ENCODE measurements at regions not wholly inside any gene's neighbourhood (a gene's known extent, or its start where the extent isn't known, plus 50 kb on each side); places are given as distances from the start of the nearest gene placed in this dataset.

DNA sequence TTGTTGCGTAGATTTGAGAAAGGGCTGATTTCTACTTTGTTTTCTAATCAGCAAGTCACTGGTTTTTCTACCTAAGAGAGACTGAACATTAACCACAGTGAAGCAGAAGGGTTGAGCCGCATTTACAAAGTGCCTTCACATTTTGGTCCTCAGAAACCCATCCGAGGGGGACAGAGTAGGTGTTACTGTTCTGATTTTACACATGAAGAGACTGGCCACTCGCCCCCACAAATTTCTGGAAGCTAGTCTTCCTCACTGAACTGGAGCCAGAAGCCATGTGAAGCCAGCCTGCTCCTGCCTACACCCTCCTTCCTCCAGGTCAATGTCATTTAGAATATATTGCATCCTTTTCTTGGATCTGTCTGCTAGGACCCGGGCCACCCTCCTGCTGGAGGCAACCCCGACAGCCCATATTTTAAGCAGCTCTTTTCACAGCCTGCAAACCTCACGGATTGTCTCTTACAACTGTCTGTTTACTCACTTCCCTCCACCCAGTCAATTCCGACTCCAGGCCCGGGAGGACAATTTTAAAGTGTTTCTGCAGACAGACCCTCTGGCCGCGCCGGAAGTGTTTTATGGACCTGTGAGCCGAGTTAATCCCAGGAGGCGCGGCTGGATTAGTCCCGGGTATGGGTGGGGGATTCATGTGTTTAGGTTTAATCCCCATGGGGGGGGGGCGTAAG is 73.2 kb upstream of the BCOR start:
- Histone ChIP-seq H3K4me3 (ENCODE audit: low read depth in 1 of 2, low read length in 2 of 2) (peak overlapping the region in 1 of 2 donors; percentile 47), H3K9me3 (ENCODE audit: control insufficient read depth in 2 of 2, insufficient read depth in 1 of 2, low read depth in 1 of 2, low read length in 1 of 2) (no peaks in the 10 kb centered on the region), H3K4me1 (ENCODE audit: control insufficient read depth in 2 of 2, insufficient read depth in 2 of 2, low read length in 1 of 2) (peaks cover 2 to 11% of the 10 kb centered on the region in 2 donors), H3K27ac (ENCODE audit: low read depth in 2 of 2, low read length in 1 of 2) (peak overlapping the region; percentile 81 to 87), H3K27me3 (ENCODE audit: control insufficient read depth in 1 of 2, insufficient read depth in 2 of 2, low read length in 2 of 2) (no peaks in the 10 kb centered on the region), H3K36me3 (ENCODE audit: control insufficient read depth in 2 of 2, insufficient read depth in 2 of 2, low read length in 1 of 2) (no peaks in the 10 kb centered on the region)
- 13 to 17% methylated on average over 17 of the region's 17 CpGs for WGBS, 2 donors

- H3K9me3 ChIP-seq (ENCODE audit: control insufficient read depth in 2 of 2, insufficient read depth in 1 of 2, low read depth in 1 of 2, low read length in 1 of 2) = no peaks in the 10 kb centered on the region
- WGBS, 2 donors = 30 to 43% methylated on average over 41 to 44 of the region's 44 CpGs
- peaks cover 2 to 8% of the 10 kb centered on the region in 2 donors for H3K4me1 ChIP-seq (ENCODE audit: control insufficient read depth in 2 of 2, insufficient read depth in 2 of 2, low read length in 1 of 2)
- no peaks in the 10 kb centered on the region for H3K27me3 ChIP-seq (ENCODE audit: control insufficient read depth in 1 of 2, insufficient read depth in 2 of 2, low read length in 2 of 2)
- H3K27ac ChIP-seq (ENCODE audit: low read depth in 2 of 2, low read length in 1 of 2) = peak overlapping the region in 1 of 2 donors; percentile 22
- H3K36me3 ChIP-seq (ENCODE audit: control insufficient read depth in 2 of 2, insufficient read depth in 2 of 2, low read length in 1 of 2) = no peaks in the 10 kb centered on the region
- H3K4me3 ChIP-seq (ENCODE audit: low read depth in 1 of 2, low read length in 2 of 2) = no peak overlapping the region
Measured at GRCh38 chrX:40169193-40170101, 71.7 kb upstream of the BCOR start.

DNA sequence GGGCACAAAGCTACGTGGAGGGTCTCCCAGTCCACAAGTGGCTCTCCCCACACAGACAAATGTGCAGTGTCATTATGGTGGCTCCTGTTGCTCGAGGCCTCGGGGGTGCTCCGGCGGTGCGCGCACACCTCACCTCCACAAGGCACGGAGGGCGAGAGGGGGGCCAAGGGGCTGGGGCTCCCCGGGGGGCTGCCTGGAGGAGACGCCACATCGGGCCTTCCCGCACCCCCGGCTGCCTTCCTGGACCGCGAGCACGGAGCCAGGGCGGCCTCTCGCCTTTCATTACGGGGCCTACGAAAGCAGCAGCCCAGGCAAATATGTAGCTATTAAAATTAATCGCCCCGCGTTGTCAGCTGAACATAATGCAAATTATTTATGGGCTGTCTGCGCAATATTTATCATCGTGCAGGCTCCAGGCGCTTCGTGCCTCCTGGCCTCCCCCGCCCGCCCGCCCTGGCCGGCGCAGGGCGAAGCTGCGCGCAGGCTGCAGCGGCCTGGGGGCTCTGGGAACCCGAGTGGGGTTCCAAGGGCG is 70.8 kb upstream of the BCOR start:
- Histone ChIP-seq H3K36me3 (ENCODE audit: control insufficient read depth in 2 of 2, insufficient read depth in 2 of 2, low read length in 1 of 2) (no peaks in the 10 kb centered on the region), H3K4me1 (ENCODE audit: control insufficient read depth in 2 of 2, insufficient read depth in 2 of 2, low read length in 1 of 2) (peaks cover 1 to 8% of the 10 kb centered on the region in 2 donors), H3K27ac (ENCODE audit: low read depth in 2 of 2, low read length in 1 of 2) (peak overlapping the region in 1 of 2 donors; percentile 12), H3K27me3 (ENCODE audit: control insufficient read depth in 1 of 2, insufficient read depth in 2 of 2, low read length in 2 of 2) (no peaks in the 10 kb centered on the region), H3K9me3 (ENCODE audit: control insufficient read depth in 2 of 2, insufficient read depth in 1 of 2, low read depth in 1 of 2, low read length in 1 of 2) (no peaks in the 10 kb centered on the region), H3K4me3 (ENCODE audit: low read depth in 1 of 2, low read length in 2 of 2) (no peak overlapping the region)
- 59 to 84% methylated on average over 36 to 39 of the region's 39 CpGs for WGBS, 2 donors

GRCh38 chrX:40167850-40168479 is 70.2 kb upstream of the BCOR start:
- no peaks in the 10 kb centered on the region for H3K27me3 ChIP-seq (ENCODE audit: control insufficient read depth in 1 of 2, insufficient read depth in 2 of 2, low read length in 2 of 2)
- H3K4me1 ChIP-seq (ENCODE audit: control insufficient read depth in 2 of 2, insufficient read depth in 2 of 2, low read length in 1 of 2) = peaks cover 0 to 5% of the 10 kb centered on the region in 2 donors
- no peaks in the 10 kb centered on the region for H3K9me3 ChIP-seq (ENCODE audit: control insufficient read depth in 2 of 2, insufficient read depth in 1 of 2, low read depth in 1 of 2, low read length in 1 of 2)
- WGBS, 2 donors = 16 to 20% methylated on average over 45 to 46 of the region's 46 CpGs
- no peaks in the 10 kb centered on the region for H3K36me3 ChIP-seq (ENCODE audit: control insufficient read depth in 2 of 2, insufficient read depth in 2 of 2, low read length in 1 of 2)
- H3K27ac ChIP-seq (ENCODE audit: low read depth in 2 of 2, low read length in 1 of 2) = peak overlapping the region in 1 of 2 donors; percentile 12
- H3K4me3 ChIP-seq (ENCODE audit: low read depth in 1 of 2, low read length in 2 of 2) = peak overlapping the region; percentile 18 to 31

DNA sequence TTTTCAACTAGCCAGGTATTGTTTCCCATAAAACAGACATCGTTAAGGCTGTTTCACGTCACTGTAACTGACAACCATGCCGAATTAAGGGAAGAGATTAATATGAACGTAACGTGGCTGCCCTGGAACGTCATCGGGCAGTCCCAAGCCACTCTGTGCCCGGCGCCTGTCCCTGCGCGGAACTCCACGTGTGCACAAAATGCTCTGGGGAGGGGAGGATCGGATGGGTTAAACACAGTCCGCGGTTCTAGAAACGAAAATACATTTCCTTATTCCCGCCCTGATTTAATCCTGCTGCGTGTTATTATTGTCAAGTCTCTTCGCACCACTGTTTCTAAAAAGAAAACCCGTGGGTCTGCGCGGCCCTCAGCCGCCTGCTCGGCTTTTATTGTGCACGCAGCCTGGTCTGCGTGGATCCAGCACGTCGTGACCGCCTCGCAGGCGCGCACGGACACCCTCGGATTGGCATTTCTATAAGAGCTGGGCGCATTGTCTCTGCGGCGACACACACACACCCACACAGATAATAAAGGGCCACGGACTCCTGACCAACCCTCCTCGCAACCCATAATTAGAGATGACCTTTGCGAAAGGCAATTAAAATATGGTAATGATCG is 69.6 kb upstream of the BCOR start:
- 13% methylated on average over 41 of the region's 41 CpGs for WGBS, 2 donors
- Histone ChIP-seq H3K36me3 (ENCODE audit: control insufficient read depth in 2 of 2, insufficient read depth in 2 of 2, low read length in 1 of 2) (no peaks in the 10 kb centered on the region), H3K4me3 (ENCODE audit: low read depth in 1 of 2, low read length in 2 of 2) (peak overlapping the region; percentile 18 to 31), H3K4me1 (ENCODE audit: control insufficient read depth in 2 of 2, insufficient read depth in 2 of 2, low read length in 1 of 2) (peaks cover 0 to 5% of the 10 kb centered on the region in 2 donors), H3K27me3 (ENCODE audit: control insufficient read depth in 1 of 2, insufficient read depth in 2 of 2, low read length in 2 of 2) (no peaks in the 10 kb centered on the region), H3K9me3 (ENCODE audit: control insufficient read depth in 2 of 2, insufficient read depth in 1 of 2, low read depth in 1 of 2, low read length in 1 of 2) (no peaks in the 10 kb centered on the region), H3K27ac (ENCODE audit: low read depth in 2 of 2, low read length in 1 of 2) (no peak overlapping the region)

- Histone ChIP-seq H3K9me3 (ENCODE audit: control insufficient read depth in 2 of 2, insufficient read depth in 1 of 2, low read depth in 1 of 2, low read length in 1 of 2) (no peaks in the 10 kb centered on the region), H3K4me3 (ENCODE audit: low read depth in 1 of 2, low read length in 2 of 2) (no peak overlapping the region), H3K36me3 (ENCODE audit: control insufficient read depth in 2 of 2, insufficient read depth in 2 of 2, low read length in 1 of 2) (no peaks in the 10 kb centered on the region), H3K4me1 (ENCODE audit: control insufficient read depth in 2 of 2, insufficient read depth in 2 of 2, low read length in 1 of 2) (peaks cover 0 to 5% of the 10 kb centered on the region in 2 donors), H3K27me3 (ENCODE audit: control insufficient read depth in 1 of 2, insufficient read depth in 2 of 2, low read length in 2 of 2) (no peaks in the 10 kb centered on the region), H3K27ac (ENCODE audit: low read depth in 2 of 2, low read length in 1 of 2) (no peak overlapping the region)
- 35 to 55% methylated on average over 4 of the region's 4 CpGs for WGBS, 2 donors
Measured at GRCh38 chrX:40166582-40166981, 68.8 kb upstream of the BCOR start.

DNA sequence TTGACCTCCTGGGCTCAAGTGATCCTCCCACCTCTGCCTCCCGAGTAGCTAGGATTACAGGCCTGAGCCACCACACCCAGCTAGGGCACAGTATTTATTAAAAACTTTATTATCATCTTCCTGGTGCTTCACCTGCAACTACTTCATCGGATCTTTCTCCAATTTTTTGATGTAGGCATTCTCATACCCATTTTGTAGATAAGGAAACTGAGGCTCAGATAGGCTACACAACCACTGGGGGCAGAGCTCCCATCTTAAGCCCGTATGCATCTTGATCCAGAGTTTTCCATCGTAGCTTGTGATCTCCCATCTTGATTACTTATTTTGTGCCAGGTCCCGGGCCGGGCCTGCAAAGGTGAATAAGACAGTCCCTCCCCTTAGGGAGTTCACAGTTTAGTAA is 68.1 kb upstream of the BCOR start:
- 66 to 75% methylated on average over 6 of the region's 6 CpGs for WGBS, 2 donors
- Histone ChIP-seq H3K27me3 (ENCODE audit: control insufficient read depth in 1 of 2, insufficient read depth in 2 of 2, low read length in 2 of 2) (no peaks in the 10 kb centered on the region), H3K4me1 (ENCODE audit: control insufficient read depth in 2 of 2, insufficient read depth in 2 of 2, low read length in 1 of 2) (peaks cover 0 to 5% of the 10 kb centered on the region in 2 donors), H3K36me3 (ENCODE audit: control insufficient read depth in 2 of 2, insufficient read depth in 2 of 2, low read length in 1 of 2) (no peaks in the 10 kb centered on the region), H3K9me3 (ENCODE audit: control insufficient read depth in 2 of 2, insufficient read depth in 1 of 2, low read depth in 1 of 2, low read length in 1 of 2) (no peaks in the 10 kb centered on the region), H3K4me3 (ENCODE audit: low read depth in 1 of 2, low read length in 2 of 2) (no peak overlapping the region), H3K27ac (ENCODE audit: low read depth in 2 of 2, low read length in 1 of 2) (no peak overlapping the region)

GRCh38 chrX:40165206-40165605 is 67.4 kb upstream of the BCOR start:
- Histone ChIP-seq H3K4me3 (ENCODE audit: low read depth in 1 of 2, low read length in 2 of 2) (no peak overlapping the region), H3K4me1 (ENCODE audit: control insufficient read depth in 2 of 2, insufficient read depth in 2 of 2, low read length in 1 of 2) (peaks cover 0 to 5% of the 10 kb centered on the region in 2 donors), H3K36me3 (ENCODE audit: control insufficient read depth in 2 of 2, insufficient read depth in 2 of 2, low read length in 1 of 2) (no peaks in the 10 kb centered on the region), H3K27me3 (ENCODE audit: control insufficient read depth in 1 of 2, insufficient read depth in 2 of 2, low read length in 2 of 2) (no peaks in the 10 kb centered on the region), H3K27ac (ENCODE audit: low read depth in 2 of 2, low read length in 1 of 2) (no peak overlapping the region), H3K9me3 (ENCODE audit: control insufficient read depth in 2 of 2, insufficient read depth in 1 of 2, low read depth in 1 of 2, low read length in 1 of 2) (no peaks in the 10 kb centered on the region)
- 82 to 89% methylated on average over 5 of the region's 5 CpGs for WGBS, 2 donors

GRCh38 chrX:40164751-40165150 is 67.0 kb upstream of the BCOR start:
- 48 to 87% methylated on average over 3 of the region's 3 CpGs for WGBS, 2 donors
- Histone ChIP-seq H3K4me3 (ENCODE audit: low read depth in 1 of 2, low read length in 2 of 2) (no peak overlapping the region), H3K27ac (ENCODE audit: low read depth in 2 of 2, low read length in 1 of 2) (no peak overlapping the region), H3K4me1 (ENCODE audit: control insufficient read depth in 2 of 2, insufficient read depth in 2 of 2, low read length in 1 of 2) (peaks cover 0 to 5% of the 10 kb centered on the region in 2 donors), H3K36me3 (ENCODE audit: control insufficient read depth in 2 of 2, insufficient read depth in 2 of 2, low read length in 1 of 2) (no peaks in the 10 kb centered on the region), H3K9me3 (ENCODE audit: control insufficient read depth in 2 of 2, insufficient read depth in 1 of 2, low read depth in 1 of 2, low read length in 1 of 2) (no peaks in the 10 kb centered on the region), H3K27me3 (ENCODE audit: control insufficient read depth in 1 of 2, insufficient read depth in 2 of 2, low read length in 2 of 2) (no peaks in the 10 kb centered on the region)

All from esophagus (tissue), 2 donors.